Ovary (tissue), 7 donors: ENCODE measurements at regions not wholly inside any gene's neighbourhood (a gene's known extent, or its start where the extent isn't known, plus 50 kb on each side); places are given as distances from the start of the nearest gene placed in this dataset.
A peak's percentile ranks its signal among the peaks of the same experiment; 100 is the strongest.

Experiments
- DNase-seq, 5 donors: peaks; one replicate each; pipeline ENCODE4 v3.0.0-alpha.2; 2019 to 2020
- H3K27ac ChIP-seq, 2 donors: fragments of 200-600 bp; one replicate each; pipeline versions ENCODE4 v1.5.1 to v1.8.0; 2019 to 2022
- H3K27me3 ChIP-seq: fragments of 200-600 bp; one replicate; pipeline ENCODE4 v1.8.0; 2022
- H3K36me3 ChIP-seq: fragments of 200-600 bp; sonication (generic); one replicate; pipeline ENCODE4 v1.5.1; 2019
- H3K4me1 ChIP-seq: one replicate; pipeline ENCODE4 v1.8.1; 2013; ENCODE audit warnings: mild to moderate bottlenecking, moderate library complexity; ENCODE audit not compliant: insufficient read depth
- H3K4me3 ChIP-seq: fragments of 200-600 bp; sonication (generic); one replicate; pipeline ENCODE4 v1.5.1; 2017
- H3K9me3 ChIP-seq, 2 donors: fragments of 200-600 bp in 1 of 2; sonication (generic) in 1 of 2; one replicate each; pipeline versions ENCODE4 v1.5.1 to v1.8.1; 2013 to 2019; ENCODE audit warnings: mild to moderate bottlenecking in 1 of 2, moderate library complexity in 1 of 2
- EP300 ChIP-seq: sonication (generic); formaldehyde crosslinking; IDR thresholded peaks from one replicate; pipeline ENCODE4 v1.6.1; 2017; ENCODE audit warnings: antibody characterized with exemption
- POLR2A ChIP-seq: fragments of 450-650 bp; IDR thresholded peaks from one replicate; pipeline ENCODE4 v1.6.1; 2017; ENCODE audit warnings: antibody characterized with exemption, mild to moderate bottlenecking, moderate library complexity
- WGBS, 3 donors: extraction: QIAGEN DNeasy Blood & Tissue Kit in 1 of 3; methylation state at CpG; one replicate each; pipeline versions ENCODE4 v1.1.5 to v1.1.7; 2013 to 2017; 5-methylcytosine and 5-hydroxymethylcytosine counted together
- intact Hi-C, 4 donors: fragments of 100-400 bp; cut with DNase I; formaldehyde crosslinking; loops; one replicate each; pipeline versions ENCODE4 v1.11.0 to v1.15.1; 2022 to 2023
- TF ChIP-seq, protein P1 (sequence below), 3 donors: fragments of 450-650 bp in 2 of 3; fragments of 200-600 bp in 1 of 3; IDR thresholded peaks; one replicate each; pipeline versions ENCODE4 v1.5.1 to v1.8.0; 2016 to 2022; ENCODE audit warnings: antibody characterized with exemption in 3 of 3, mild to moderate bottlenecking in 1 of 3
- donor health status: DM: no; HTN: no; CAD: no; lungs with moderate emphysema.
- donor health status: DM: no; HTN: no; CAD: no.
- donor health status: Bipolar disorder and iron deficiency.
- donor health status: DM: no; HTN: no; CAD: no.
- donor health status: DM: yes; HTN: yes; CAD: no.

DNA sequence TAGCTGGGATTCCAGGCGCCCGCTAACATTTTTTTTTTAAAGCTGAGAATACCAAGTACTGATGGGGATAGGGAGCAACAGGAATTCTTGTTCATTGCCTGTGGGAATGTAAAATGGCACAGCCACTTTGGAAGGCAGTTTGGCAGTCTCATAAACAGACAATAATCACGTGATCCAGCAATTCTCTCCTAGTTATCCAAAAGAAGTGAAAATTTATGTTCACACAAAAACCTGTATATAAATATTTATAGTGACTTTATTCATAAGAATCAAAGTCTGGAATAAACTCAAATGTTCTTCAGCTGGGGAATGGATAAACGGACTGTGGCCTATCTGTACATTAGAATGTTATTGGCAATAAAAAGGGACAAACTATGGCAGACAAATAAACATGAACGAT, 72.5 kb upstream of the NEO1 start:
- H3K4me3 ChIP-seq: no peak overlapping the region
- no peaks in the 10 kb centered on the region for H3K36me3 ChIP-seq
- H3K9me3 ChIP-seq: no peaks in the 10 kb centered on the region
- no peak for DNase-seq
- no peaks in the 10 kb centered on the region for H3K27me3 ChIP-seq
- intact Hi-C loops: no loop called here
- no peaks in the 10 kb centered on the region for H3K4me1 ChIP-seq
- WGBS, 3 donors: 57 to 68% (median 63%) methylated on average over 5 of the region's 5 CpGs
- no peak overlapping the region for H3K27ac ChIP-seq
- TF ChIP-seq, protein P1, sequence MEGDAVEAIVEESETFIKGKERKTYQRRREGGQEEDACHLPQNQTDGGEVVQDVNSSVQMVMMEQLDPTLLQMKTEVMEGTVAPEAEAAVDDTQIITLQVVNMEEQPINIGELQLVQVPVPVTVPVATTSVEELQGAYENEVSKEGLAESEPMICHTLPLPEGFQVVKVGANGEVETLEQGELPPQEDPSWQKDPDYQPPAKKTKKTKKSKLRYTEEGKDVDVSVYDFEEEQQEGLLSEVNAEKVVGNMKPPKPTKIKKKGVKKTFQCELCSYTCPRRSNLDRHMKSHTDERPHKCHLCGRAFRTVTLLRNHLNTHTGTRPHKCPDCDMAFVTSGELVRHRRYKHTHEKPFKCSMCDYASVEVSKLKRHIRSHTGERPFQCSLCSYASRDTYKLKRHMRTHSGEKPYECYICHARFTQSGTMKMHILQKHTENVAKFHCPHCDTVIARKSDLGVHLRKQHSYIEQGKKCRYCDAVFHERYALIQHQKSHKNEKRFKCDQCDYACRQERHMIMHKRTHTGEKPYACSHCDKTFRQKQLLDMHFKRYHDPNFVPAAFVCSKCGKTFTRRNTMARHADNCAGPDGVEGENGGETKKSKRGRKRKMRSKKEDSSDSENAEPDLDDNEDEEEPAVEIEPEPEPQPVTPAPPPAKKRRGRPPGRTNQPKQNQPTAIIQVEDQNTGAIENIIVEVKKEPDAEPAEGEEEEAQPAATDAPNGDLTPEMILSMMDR (IDR thresholded peaks at IDR 0.05): no peak
- TF ChIP-seq EP300: no peak
- TF ChIP-seq POLR2A: no peak

DNA sequence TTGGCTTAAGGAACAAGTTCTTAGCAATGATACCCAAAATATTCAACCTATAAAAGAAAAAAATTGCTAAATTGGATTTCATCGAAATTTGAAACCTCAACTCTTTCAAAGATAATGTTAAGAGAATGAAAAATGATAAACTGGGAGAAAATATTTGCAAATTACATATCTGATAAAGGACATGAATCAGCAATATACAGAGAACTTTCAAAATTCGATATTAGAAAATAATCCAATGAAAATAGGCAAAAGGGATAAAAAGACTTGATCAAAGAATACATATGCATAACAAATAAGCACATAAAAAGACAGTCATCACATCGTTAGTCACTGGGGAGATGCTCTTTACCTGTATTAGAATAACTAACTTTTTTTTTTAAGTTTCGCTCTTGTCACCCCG, 73.0 kb upstream of the NEO1 start:
- no peaks in the 10 kb centered on the region for H3K4me1 ChIP-seq
- WGBS, 3 donors: 67 to 78% (median 76%) methylated on average over 5 of the region's 5 CpGs

DNA sequence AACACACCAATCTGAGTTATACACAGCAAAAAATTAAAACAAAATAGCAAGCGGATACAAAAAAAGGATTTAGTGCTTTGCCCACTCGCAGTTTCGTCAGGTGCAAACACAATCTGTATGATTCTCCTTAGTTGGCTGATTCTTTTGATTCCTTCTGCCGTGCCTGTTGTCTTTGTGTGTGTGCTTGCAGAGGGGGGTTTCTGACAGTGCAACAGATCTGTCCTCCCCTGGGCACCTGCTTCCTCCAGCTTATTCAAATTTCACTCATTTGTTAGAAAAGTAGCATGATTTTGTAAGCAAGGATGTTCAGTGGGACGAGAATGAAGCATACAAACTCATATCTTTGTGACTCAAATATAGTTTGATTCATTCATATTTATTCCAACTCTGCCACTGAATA, 74.0 kb upstream of the NEO1 start:
- TF ChIP-seq, protein P1 (IDR thresholded peaks at IDR 0.05): no peak
- TF ChIP-seq EP300 (no peak), POLR2A (no peak)
- no peaks in the 10 kb centered on the region for H3K9me3 ChIP-seq
- H3K4me1 ChIP-seq: no peaks in the 10 kb centered on the region
- no peak overlapping the region for H3K4me3 ChIP-seq
- WGBS, 3 donors: 84 to 90% (median 86%) methylated on average over 5 of the region's 5 CpGs
- H3K27me3 ChIP-seq: no peaks in the 10 kb centered on the region
- no peak overlapping the region for H3K27ac ChIP-seq
- intact Hi-C loops: no loop called here
- no peaks in the 10 kb centered on the region for H3K36me3 ChIP-seq
- DNase-seq: no peak

More for the DNA sequence above, 73.0 kb upstream of the NEO1 start:
- intact Hi-C loops: no loop called here
- Histone ChIP-seq H3K27ac (no peak overlapping the region), H3K36me3 (no peaks in the 10 kb centered on the region), H3K4me3 (no peak overlapping the region), H3K27me3 (no peaks in the 10 kb centered on the region), H3K9me3 (no peaks in the 10 kb centered on the region)
- no peak for DNase-seq
- TF ChIP-seq POLR2A: no peak
- no peak for TF ChIP-seq EP300
- TF ChIP-seq, protein P1 (IDR thresholded peaks at IDR 0.05): no peak

DNA sequence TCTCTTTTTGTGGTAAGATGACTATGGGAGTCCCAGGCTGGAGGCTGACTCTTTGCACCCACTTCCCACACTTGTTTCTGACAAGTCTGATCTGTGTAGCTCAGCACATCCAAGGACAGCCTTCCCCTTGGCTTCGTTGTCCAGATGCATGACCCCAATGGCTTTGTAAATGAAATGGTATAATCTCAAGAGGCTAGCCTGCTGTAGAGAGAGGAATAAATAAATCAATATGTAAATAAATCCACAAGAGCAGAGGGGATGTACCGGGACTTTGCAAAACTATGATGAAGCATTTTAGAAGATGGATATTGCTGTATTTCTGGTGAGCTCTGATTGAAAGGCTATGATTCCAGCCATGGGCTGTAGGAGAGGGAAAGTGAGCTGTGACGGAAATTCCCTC, 79.9 kb upstream of the NEO1 start:
- intact Hi-C loops: no loop called here
- DNase-seq: no peak
- Histone ChIP-seq H3K27me3 (no peaks in the 10 kb centered on the region), H3K36me3 (no peaks in the 10 kb centered on the region), H3K4me3 (no peak overlapping the region), H3K4me1 (peaks cover 6% of the 10 kb centered on the region), H3K27ac (peak overlapping the region in 1 of 2 donors; percentile 63), H3K9me3 (no peaks in the 10 kb centered on the region)
- WGBS, 3 donors: 42 to 65% (median 56%) methylated on average over 3 of the region's 3 CpGs
- TF ChIP-seq EP300: no peak
- TF ChIP-seq POLR2A: no peak
- TF ChIP-seq, protein P1 (IDR thresholded peaks at IDR 0.05): no peak

DNA sequence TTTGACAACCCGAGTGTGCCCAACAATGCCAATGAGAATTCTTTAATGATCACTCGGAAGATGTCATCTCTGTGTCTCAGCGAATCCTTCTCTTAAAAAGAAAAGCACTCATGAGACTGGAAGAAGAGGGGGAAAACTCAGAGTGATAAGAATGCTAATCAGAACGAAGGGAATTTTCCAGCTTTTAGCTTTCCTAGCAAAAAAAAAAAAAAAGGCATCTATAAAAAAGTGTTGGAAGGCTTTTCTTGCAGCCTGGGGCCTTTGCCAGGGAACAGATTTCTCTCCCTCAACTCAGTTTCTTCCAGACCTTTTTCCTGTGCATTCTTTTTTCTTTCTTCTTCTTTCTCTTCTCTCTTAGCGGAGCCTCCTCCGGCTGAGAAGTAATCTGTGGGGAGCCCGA, 80.5 kb upstream of the NEO1 start:
- 7 to 14% (median 12%) methylated on average over 7 of the region's 7 CpGs for WGBS, 3 donors
- no peak for TF ChIP-seq POLR2A
- TF ChIP-seq, protein P1 (IDR thresholded peaks at IDR 0.05): no peak
- no peak for TF ChIP-seq EP300
- H3K9me3 ChIP-seq: no peaks in the 10 kb centered on the region

More for the DNA sequence above, 80.5 kb upstream of the NEO1 start:
- H3K27ac ChIP-seq: peak overlapping the region in 1 of 2 donors; percentile 63
- intact Hi-C loops: no loop called here
- peaks cover 6% of the 10 kb centered on the region for H3K4me1 ChIP-seq
- H3K27me3 ChIP-seq: no peaks in the 10 kb centered on the region
- no peaks in the 10 kb centered on the region for H3K36me3 ChIP-seq
- peak overlapping the region; percentile 30 for H3K4me3 ChIP-seq
- DNase-seq: no peak
